ENCODE measurements at regions not wholly inside any gene's neighbourhood (a gene's known extent, or its start where the extent isn't known, plus 50 kb on each side); places are given as distances from the start of the nearest gene placed in this dataset.

GRCh38 chr5:125552486-125552885, 806.0 kb upstream of the ZNF608 start:
- BruUV-seq (replicated peaks): no TSS peak
- Histone ChIP-seq H3K4me3 (replicated peaks in 1 of 3; ENCODE audit: insufficient read depth in 1 of 3, low read depth in 1 of 3, low read length in 3 of 3) (no peak overlapping the region), H3K9me3 (replicated peaks; ENCODE audit: control insufficient read depth, insufficient read depth, low read length) (no peaks in the 10 kb centered on the region), H3K4me2 (ENCODE audit: insufficient read depth, low read length) (no peak overlapping the region), H3K4me1 (ENCODE audit: control insufficient read depth, extremely low read depth, insufficient read depth, low read length) (peaks cover 30% of the 10 kb centered on the region), H4K20me1 (replicated peaks; ENCODE audit: control insufficient read depth, extremely low read depth, insufficient read depth, low read length) (no peaks in the 10 kb centered on the region), H3K36me3 (ENCODE audit: control insufficient read depth in 2 of 2, extremely low read depth in 1 of 2, insufficient read depth in 2 of 2, low read length in 2 of 2) (no peaks in the 10 kb centered on the region), H3K79me2 (ENCODE audit: control insufficient read depth, insufficient read depth, low read length) (no peaks in the 10 kb centered on the region), H2AFZ (ENCODE audit: low read depth, low read length) (no peak overlapping the region), H3K27me3 (ENCODE audit: control insufficient read depth in 2 of 2, insufficient read depth in 2 of 2, low read length in 2 of 2) (no peaks in the 10 kb centered on the region), H3K9me1 (replicated peaks; ENCODE audit: control insufficient read depth, extremely low read depth, insufficient read depth, low read length) (no peaks in the 10 kb centered on the region), H3K9ac (replicated peaks; ENCODE audit: extremely low read depth, insufficient read depth, low read length) (no peak overlapping the region), H3K27ac (ENCODE audit: insufficient read depth, low read depth, low read length) (no peak overlapping the region)
- ChIA-PET POLR2A (no interaction called here), CTCF (interaction anchor here (4.0 kb wide), 1 partner anchor 68 kb away, joined by 17 read pairs; no protein-coding TSS in a partner anchor)
- peak; percentile 4 for DNase-seq (ENCODE audit: low read depth, low spot score)
- no peak for FAIRE-seq
- dilution Hi-C loops (cut with MboI; ENCODE audit: extremely low pct_ligation_motif_present, low sequenced_read_pairs): no loop called here
- TF ChIP-seq FOS (IDR thresholded peaks at IDR 0.05; ENCODE audit: borderline replicate concordance, insufficient read depth, low read length): no peak
- TF ChIP-seq POLR2AphosphoS5 (IDR thresholded peaks at IDR 0.05; ENCODE audit: insufficient read depth, low read depth, low read length): peak; percentile 27
- TF ChIP-seq, protein P1, sequence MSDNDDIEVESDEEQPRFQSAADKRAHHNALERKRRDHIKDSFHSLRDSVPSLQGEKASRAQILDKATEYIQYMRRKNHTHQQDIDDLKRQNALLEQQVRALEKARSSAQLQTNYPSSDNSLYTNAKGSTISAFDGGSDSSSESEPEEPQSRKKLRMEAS (IDR thresholded peaks at IDR 0.05; ENCODE audit: insufficient read depth, insufficient read length): no peak
- intact Hi-C loops (cut with micrococcal nuclease): loop anchor here (5.0 to 10.0 kb wide), 5 partner anchors 275 to 1015 kb away; no protein-coding TSS in a partner anchor

- Histone ChIP-seq H3K4me3 (replicated peaks in 1 of 3; ENCODE audit: insufficient read depth in 1 of 3, low read depth in 1 of 3, low read length in 3 of 3) (no peak overlapping the region), H3K27ac (ENCODE audit: insufficient read depth, low read depth, low read length) (no peak overlapping the region), H3K9me1 (replicated peaks; ENCODE audit: control insufficient read depth, extremely low read depth, insufficient read depth, low read length) (no peaks in the 10 kb centered on the region), H3K79me2 (ENCODE audit: control insufficient read depth, insufficient read depth, low read length) (no peaks in the 10 kb centered on the region), H3K27me3 (ENCODE audit: control insufficient read depth in 2 of 2, insufficient read depth in 2 of 2, low read length in 2 of 2) (no peaks in the 10 kb centered on the region), H3K4me2 (ENCODE audit: insufficient read depth, low read length) (no peak overlapping the region), H3K9ac (replicated peaks; ENCODE audit: extremely low read depth, insufficient read depth, low read length) (no peak overlapping the region), H3K36me3 (ENCODE audit: control insufficient read depth in 2 of 2, extremely low read depth in 1 of 2, insufficient read depth in 2 of 2, low read length in 2 of 2) (no peaks in the 10 kb centered on the region), H3K9me3 (replicated peaks; ENCODE audit: control insufficient read depth, insufficient read depth, low read length) (no peaks in the 10 kb centered on the region), H2AFZ (ENCODE audit: low read depth, low read length) (no peak overlapping the region), H4K20me1 (replicated peaks; ENCODE audit: control insufficient read depth, extremely low read depth, insufficient read depth, low read length) (no peaks in the 10 kb centered on the region), H3K4me1 (ENCODE audit: control insufficient read depth, extremely low read depth, insufficient read depth, low read length) (peaks cover 34% of the 10 kb centered on the region)
- POLR2A ChIA-PET: interaction anchor here (0.7 kb wide), 1 partner anchor 984 kb away, joined by 3 read pairs; no protein-coding TSS in a partner anchor
- BruUV-seq (replicated peaks): no TSS peak
- dilution Hi-C loops (cut with MboI; ENCODE audit: extremely low pct_ligation_motif_present, low sequenced_read_pairs): no loop called here
- CTCF ChIA-PET: no interaction called here
- TF ChIP-seq, protein P1 (IDR thresholded peaks at IDR 0.05; ENCODE audit: insufficient read depth, insufficient read length): no peak
- TF ChIP-seq GATA2 (IDR thresholded peaks at IDR 0.05; ENCODE audit: insufficient read depth, insufficient read length, low read depth, low read length) (no peak), JUN (IDR thresholded peaks at IDR 0.05; ENCODE audit: borderline replicate concordance, insufficient read depth, insufficient read length, low read depth) (no peak), POLR2A (IDR thresholded peaks at IDR 0.05; ENCODE audit: low read depth, low read length) (no peak), EZH2 (IDR thresholded peaks at IDR 0.05; ENCODE audit: borderline replicate concordance, low read depth, low read length, severe bottlenecking) (no peak)
- intact Hi-C loops (cut with micrococcal nuclease): loop anchor here (5.0 to 10.0 kb wide), 5 partner anchors 277 to 1017 kb away; no protein-coding TSS in a partner anchor
- FAIRE-seq (no peak), DNase-seq (ENCODE audit: low read depth, low spot score) (no peak)
Observed at GRCh38 chr5:125554355-125554754, 807.9 kb upstream of the ZNF608 start.

Measured in endothelial cell of umbilical vein (primary cell).